Upper lobe of left lung (tissue), 6 donors: ENCODE measurements at regions not wholly inside any gene's neighbourhood (a gene's known extent, or its start where the extent isn't known, plus 50 kb on each side); places are given as distances from the start of the nearest gene placed in this dataset.
A peak's percentile ranks its signal among the peaks of the same experiment; 100 is the strongest.

ENCODE experiments used
- ATAC-seq, 2 donors: fragments of 200-7000 bp; cut with Tn5 transposase; one replicate each; pipeline ENCODE4 v1.9.1; 2022; ENCODE audit warnings: mild to moderate bottlenecking in 2 of 2, moderate library complexity in 2 of 2; ENCODE audit not compliant: low FRiP score in 2 of 2
- DNase-seq, 2 donors: peaks; one replicate each; pipeline ENCODE4 v3.0.0-alpha.2; 2019 to 2020
- H3K27ac ChIP-seq, 4 donors: fragments of 200-600 bp; sonication (generic); one replicate each; pipeline ENCODE4 v1.5.1; 2016 to 2019
- H3K27me3 ChIP-seq, 4 donors: fragments of 200-600 bp; sonication (generic); one replicate each; pipeline ENCODE4 v1.5.1; 2017 to 2019
- H3K36me3 ChIP-seq, 4 donors: fragments of 200-600 bp; sonication (generic); one replicate each; pipeline ENCODE4 v1.5.1; 2016 to 2019
- H3K4me1 ChIP-seq, 4 donors: fragments of 200-600 bp; sonication (generic); one replicate each; pipeline ENCODE4 v1.5.1; 2018 to 2019
- H3K4me3 ChIP-seq, 4 donors: fragments of 200-600 bp; sonication (generic); one replicate each; pipeline ENCODE4 v1.5.1; 2017 to 2019; ENCODE audit warnings: mild to moderate bottlenecking in 2 of 4, moderate library complexity in 1 of 4
- H3K9me3 ChIP-seq, 4 donors: fragments of 200-600 bp; sonication (generic); one replicate each; pipeline ENCODE4 v1.5.1; 2018 to 2019
- EP300 ChIP-seq, 4 donors: sonication (generic); formaldehyde crosslinking; IDR thresholded peaks; one replicate each; pipeline ENCODE4 v1.5.1; 2017; ENCODE audit warnings: antibody characterized with exemption in 4 of 4, control low read depth in 2 of 4
- POLR2A ChIP-seq, 4 donors: fragments of 450-650 bp; IDR thresholded peaks; one replicate each; pipeline ENCODE4 v1.5.1; 2016 to 2017; ENCODE audit warnings: antibody characterized with exemption in 4 of 4, mild to moderate bottlenecking in 2 of 4
- POLR2AphosphoS5 ChIP-seq, 2 donors: sonication (generic); formaldehyde crosslinking; IDR thresholded peaks; one replicate each; pipeline ENCODE4 v1.5.1; 2017; ENCODE audit warnings: antibody characterized with exemption in 2 of 2
- WGBS, 2 donors: methylation state at CpG; one replicate each; pipeline ENCODE4 v1.1.5; 2017 to 2018; 5-methylcytosine and 5-hydroxymethylcytosine counted together
- TF ChIP-seq, protein P1 (sequence below), 6 experiments: fragments of 450-650 bp in 4 of 6; fragments of 200-600 bp in 2 of 6; sonication (generic) in 2 of 6; IDR thresholded peaks; one replicate each; pipeline ENCODE4 v1.5.1; 2016 to 2019; ENCODE audit warnings: antibody characterized with exemption in 6 of 6
- donor health status: DM: no; HTN: no; CAD: no; lungs with moderate emphysema.
- donor health status: DM: no; HTN: yes; CAD: no; lungs with severe emphysema.

DNA sequence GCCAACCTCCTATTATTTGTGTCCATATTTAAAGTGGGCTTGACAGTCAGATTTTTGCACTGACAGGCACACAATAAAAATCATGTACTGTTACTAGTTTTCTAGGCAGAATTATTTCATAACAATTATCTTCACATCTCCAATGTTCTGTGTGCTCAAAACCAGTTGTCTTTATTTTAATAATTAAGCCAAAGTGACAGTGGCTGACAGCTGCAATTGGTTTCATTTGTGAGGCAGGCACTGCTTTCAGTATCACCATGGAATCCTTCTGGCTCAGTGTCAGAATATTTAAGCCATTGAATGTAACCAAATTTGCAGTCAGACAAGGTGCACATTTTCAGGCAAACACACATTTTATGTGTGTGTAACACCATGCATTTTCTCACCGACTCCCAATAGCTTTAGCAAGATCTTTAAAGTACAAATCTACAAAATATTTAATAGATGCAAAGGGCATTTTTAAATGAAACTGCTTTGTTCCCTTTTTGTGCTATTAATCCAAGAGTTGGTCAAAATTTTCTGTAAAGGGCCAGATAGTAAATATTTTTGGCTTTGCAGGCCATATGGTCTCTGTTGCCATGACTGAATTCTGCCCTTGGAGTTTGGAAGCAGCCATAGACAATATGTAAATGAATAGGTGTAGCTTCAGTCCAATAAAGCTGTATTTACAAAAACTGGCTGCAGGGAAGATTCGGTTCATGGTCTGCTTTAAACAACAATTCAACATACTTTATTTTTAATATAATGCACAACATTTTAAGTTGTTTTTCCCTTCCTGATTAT is 486.0 kb downstream of the KCNJ2 start:
- 83 to 84% methylated on average over 2 of the region's 2 CpGs for WGBS, 2 donors
- Histone ChIP-seq H3K9me3 (no peaks in the 10 kb centered on the region), H3K27ac (no peak overlapping the region), H3K27me3 (no peaks in the 10 kb centered on the region), H3K4me3 (no peak overlapping the region), H3K36me3 (no peaks in the 10 kb centered on the region), H3K4me1 (no peaks in the 10 kb centered on the region)
- DNase-seq (no peak), ATAC-seq (no peak)
- TF ChIP-seq POLR2A (IDR thresholded peaks at IDR 0.05) (no peak), POLR2AphosphoS5 (IDR thresholded peaks at IDR 0.05) (no peak), EP300 (IDR thresholded peaks at IDR 0.05) (no peak)
- TF ChIP-seq, protein P1, sequence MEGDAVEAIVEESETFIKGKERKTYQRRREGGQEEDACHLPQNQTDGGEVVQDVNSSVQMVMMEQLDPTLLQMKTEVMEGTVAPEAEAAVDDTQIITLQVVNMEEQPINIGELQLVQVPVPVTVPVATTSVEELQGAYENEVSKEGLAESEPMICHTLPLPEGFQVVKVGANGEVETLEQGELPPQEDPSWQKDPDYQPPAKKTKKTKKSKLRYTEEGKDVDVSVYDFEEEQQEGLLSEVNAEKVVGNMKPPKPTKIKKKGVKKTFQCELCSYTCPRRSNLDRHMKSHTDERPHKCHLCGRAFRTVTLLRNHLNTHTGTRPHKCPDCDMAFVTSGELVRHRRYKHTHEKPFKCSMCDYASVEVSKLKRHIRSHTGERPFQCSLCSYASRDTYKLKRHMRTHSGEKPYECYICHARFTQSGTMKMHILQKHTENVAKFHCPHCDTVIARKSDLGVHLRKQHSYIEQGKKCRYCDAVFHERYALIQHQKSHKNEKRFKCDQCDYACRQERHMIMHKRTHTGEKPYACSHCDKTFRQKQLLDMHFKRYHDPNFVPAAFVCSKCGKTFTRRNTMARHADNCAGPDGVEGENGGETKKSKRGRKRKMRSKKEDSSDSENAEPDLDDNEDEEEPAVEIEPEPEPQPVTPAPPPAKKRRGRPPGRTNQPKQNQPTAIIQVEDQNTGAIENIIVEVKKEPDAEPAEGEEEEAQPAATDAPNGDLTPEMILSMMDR (IDR thresholded peaks at IDR 0.05): no peak

DNA sequence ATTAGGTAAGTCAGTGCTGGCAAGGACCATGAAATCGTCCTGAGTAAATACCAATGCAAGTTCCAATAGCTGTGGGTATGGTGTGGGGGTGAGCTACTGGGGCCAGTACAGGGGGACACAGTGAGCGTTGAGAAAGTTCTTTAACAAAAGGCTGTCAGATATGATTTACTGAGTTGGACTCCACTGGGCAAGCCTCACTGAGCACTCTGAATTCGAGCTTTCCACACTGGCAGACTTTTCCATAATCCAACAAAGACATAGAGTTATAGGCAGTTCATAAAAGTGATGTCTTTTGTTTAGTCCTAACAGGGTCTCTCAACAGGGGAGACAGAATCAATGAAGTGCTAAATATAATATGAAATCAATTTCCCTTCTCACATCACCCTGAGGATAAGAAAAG is 489.0 kb downstream of the KCNJ2 start:
- Histone ChIP-seq H3K27me3 (no peaks in the 10 kb centered on the region), H3K27ac (no peak overlapping the region), H3K4me3 (no peak overlapping the region), H3K36me3 (no peaks in the 10 kb centered on the region), H3K4me1 (no peaks in the 10 kb centered on the region), H3K9me3 (no peaks in the 10 kb centered on the region)
- DNase-seq (no peak), ATAC-seq (no peak)
- 67 to 79% methylated on average over 3 of the region's 3 CpGs for WGBS, 2 donors
- TF ChIP-seq POLR2AphosphoS5 (IDR thresholded peaks at IDR 0.05) (no peak), EP300 (IDR thresholded peaks at IDR 0.05) (no peak), POLR2A (IDR thresholded peaks at IDR 0.05) (no peak)
- TF ChIP-seq, protein P1 (IDR thresholded peaks at IDR 0.05): no peak

DNA sequence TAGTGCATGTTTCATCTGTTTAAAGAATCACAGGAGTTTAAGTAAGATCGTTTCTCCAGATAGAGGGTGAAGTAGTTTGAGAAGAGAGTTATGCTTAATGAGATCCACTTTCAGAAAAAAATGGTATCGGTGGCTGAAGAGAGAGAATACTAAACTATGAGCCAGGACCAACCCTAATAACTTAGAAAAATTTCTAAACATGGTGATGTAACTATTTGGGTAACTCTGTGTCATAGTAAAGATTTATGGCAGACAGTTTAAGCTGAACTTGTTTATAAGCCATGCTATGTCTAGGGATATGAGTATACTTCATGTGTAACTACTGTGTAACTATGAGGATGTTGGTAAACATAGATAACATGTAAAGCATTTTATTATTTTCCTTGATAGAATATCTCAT is 489.5 kb downstream of the KCNJ2 start:
- WGBS, 2 donors: 66 to 77% methylated on average over 2 of the region's 2 CpGs
- DNase-seq: no peak
- TF ChIP-seq POLR2AphosphoS5 (IDR thresholded peaks at IDR 0.05) (no peak), POLR2A (IDR thresholded peaks at IDR 0.05) (no peak), EP300 (IDR thresholded peaks at IDR 0.05) (no peak)
- TF ChIP-seq, protein P1 (IDR thresholded peaks at IDR 0.05): no peak
- Histone ChIP-seq H3K36me3 (no peaks in the 10 kb centered on the region), H3K27ac (no peak overlapping the region), H3K27me3 (no peaks in the 10 kb centered on the region), H3K4me1 (no peaks in the 10 kb centered on the region), H3K9me3 (no peaks in the 10 kb centered on the region), H3K4me3 (no peak overlapping the region)
- ATAC-seq: no peak

DNA sequence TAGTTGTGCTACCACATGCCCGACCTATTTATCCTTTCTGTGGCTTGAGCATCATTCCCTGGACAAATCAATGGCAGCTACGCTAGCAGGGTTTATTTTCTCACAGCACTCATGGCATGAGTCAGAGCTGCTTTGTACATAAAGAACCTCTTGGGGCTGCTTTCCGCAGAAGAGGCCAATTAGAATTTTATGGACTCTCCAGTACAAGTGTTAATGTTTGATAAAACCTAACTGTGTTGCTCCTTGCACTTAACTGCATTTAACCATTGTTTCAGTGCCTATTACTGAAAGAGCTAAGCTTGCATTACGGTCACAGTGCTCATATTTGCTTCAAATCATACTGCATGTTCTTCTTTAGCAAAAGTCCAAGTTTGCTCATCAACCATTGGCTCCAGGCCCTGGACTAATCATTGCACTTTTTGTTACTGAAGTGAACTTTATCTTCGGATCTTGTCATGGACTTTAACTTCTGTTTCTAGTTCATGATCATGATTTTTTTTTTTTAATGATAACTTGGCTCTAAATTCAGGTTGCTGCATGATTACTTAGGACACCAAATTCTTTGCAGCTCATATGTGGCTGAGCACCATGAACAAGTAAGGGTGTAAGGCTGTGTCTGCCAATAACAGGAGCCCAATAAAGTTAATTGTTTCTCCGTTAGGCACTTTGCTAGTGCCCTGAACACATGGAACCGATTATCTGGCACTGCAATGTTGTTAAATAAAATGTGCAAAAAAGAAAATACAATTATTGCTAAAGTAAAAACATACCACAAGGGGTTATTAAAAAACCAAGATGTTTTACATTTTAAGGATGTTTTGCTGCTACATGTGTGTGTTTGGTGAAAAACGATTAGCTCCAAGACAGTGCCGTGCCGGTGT is 492.2 kb downstream of the KCNJ2 start:
- DNase-seq (peak in 1 of 2 donors; percentile 61), ATAC-seq (peak; percentile 54 to 85)
- WGBS, 2 donors: 74% methylated on average over 10 of the region's 10 CpGs
- Histone ChIP-seq H3K36me3 (no peaks in the 10 kb centered on the region), H3K27me3 (no peaks in the 10 kb centered on the region), H3K4me3 (no peak overlapping the region), H3K9me3 (no peaks in the 10 kb centered on the region), H3K4me1 (no peaks in the 10 kb centered on the region), H3K27ac (no peak overlapping the region)
- no peak for TF ChIP-seq POLR2AphosphoS5 (IDR thresholded peaks at IDR 0.05)
- no peak for TF ChIP-seq EP300 (IDR thresholded peaks at IDR 0.05)
- TF ChIP-seq, protein P1 (IDR thresholded peaks at IDR 0.05): no peak
- no peak for TF ChIP-seq POLR2A (IDR thresholded peaks at IDR 0.05)
